Hematopoietic multipotent progenitor cell treated with erythropoietin and hydrocortisone succinate and interleukin-3 and kit ligand, for 17 days (in vitro differentiated cells): ENCODE measurements at regions not wholly inside any gene's neighbourhood (a gene's known extent, or its start where the extent isn't known, plus 50 kb on each side); places are given as distances from the start of the nearest gene placed in this dataset.
"Not testable (repeated sequence)": the region's sequence is repeated elsewhere in the genome, so short reads cannot be mapped to it uniquely, and the experiment has no call there.

Experiments used
- DNase-seq: peaks from one replicate; pipeline ENCODE4 v3.0.0-alpha.2; 2015; ENCODE audit warnings: low spot score

DNA sequence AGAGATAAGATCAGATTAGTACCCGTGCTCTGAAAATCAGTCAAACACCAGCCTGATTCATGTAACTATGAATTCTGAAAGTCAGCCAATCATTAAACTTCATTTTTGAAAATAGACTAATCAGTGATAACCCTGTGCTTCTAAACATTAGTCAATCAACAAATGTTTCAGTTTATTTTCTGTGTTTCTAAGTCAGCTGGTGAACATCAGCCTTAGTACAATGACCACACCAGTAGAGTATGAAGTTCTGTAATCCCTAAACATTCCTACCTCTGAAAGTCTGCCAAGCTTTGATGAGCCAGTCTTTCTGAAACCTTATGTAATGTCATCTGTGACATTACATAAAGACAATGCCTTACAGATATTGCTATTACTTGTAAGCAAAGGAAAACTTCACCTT lies 807.4 kb upstream of the CRIM1 start:
- no peak for DNase-seq

- no peak for DNase-seq
These were observed 810.3 kb upstream of the CRIM1 start for GRCh38 chr2:35545301-35545700.

GRCh38 chr2:35538796-35539195 lies 816.8 kb upstream of the CRIM1 start:
- DNase-seq: no peak

DNA sequence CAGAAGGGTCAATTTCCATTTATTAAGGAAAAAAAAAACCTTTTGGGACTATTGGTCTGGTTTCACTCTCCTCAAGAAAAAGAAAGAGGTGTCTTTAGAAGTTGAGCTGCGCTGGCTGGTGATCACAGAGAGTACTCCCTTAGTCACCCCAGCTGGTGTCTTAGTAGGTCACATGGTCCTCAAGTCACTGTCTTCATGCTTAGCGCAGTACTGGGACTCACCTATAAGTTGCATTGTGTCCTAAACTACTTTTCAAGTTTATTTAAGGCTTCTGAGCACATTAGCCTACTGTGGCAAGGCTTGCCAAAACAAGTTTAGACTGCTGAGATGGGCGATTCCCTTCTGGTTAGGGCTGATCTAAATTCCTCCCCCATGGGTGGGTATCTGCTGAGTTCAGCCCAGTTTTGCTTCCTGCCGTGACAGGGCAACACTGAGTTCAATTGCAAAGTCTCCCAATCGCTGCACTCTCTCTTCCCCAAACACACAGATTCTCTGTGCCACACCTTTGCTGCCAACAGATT lies 824.9 kb upstream of the CRIM1 start:
- no peak for DNase-seq

- DNase-seq: no peak
These were observed 828.8 kb upstream of the CRIM1 start for GRCh38 chr2:35526741-35527140.

GRCh38 chr2:35522450-35522849 lies 833.1 kb upstream of the CRIM1 start:
- DNase-seq: no peak

DNA sequence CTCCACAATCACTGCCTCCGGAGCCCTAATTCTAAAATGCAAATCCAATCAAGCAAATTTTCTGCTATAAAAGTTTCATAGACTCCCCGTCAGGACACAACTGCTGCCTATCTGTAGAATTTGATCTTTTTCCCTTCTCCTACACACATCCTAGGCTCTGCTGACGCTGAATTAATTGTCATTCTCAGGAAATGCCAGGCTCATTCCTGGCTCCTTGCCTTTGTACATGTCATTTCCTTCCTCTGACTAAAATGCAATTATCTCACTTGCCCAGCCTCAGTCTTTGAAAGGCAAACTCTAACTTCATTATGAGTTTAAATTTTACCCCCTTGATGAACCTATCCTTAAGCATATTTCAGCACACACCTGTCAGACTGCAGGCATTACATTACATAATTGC lies 844.9 kb upstream of the CRIM1 start:
- no peak for DNase-seq

DNA sequence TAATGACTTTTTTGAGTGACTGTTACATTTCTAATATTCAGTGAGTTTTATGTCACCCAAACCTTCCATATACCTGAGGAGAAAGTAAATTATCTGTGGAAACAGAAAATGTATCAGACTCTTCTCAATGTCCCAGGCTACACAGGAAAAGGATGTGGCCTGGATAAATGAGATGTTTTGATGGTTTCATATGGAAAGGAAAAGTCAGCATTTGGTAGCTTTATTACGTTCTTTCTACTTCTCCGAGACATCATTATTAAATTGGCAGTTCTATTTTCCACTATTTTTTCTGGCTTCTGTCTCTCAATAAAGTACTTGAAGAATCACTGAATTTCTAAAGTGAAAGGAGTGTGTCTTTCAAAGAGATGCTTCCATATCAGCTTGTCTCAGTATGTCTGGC lies 847.0 kb upstream of the CRIM1 start:
- no peak for DNase-seq

GRCh38 chr2:35504419-35504818 lies 851.2 kb upstream of the CRIM1 start:
- DNase-seq: no peak

- no peak for DNase-seq
These were observed 851.8 kb upstream of the CRIM1 start for GRCh38 chr2:35503738-35504199.

DNA sequence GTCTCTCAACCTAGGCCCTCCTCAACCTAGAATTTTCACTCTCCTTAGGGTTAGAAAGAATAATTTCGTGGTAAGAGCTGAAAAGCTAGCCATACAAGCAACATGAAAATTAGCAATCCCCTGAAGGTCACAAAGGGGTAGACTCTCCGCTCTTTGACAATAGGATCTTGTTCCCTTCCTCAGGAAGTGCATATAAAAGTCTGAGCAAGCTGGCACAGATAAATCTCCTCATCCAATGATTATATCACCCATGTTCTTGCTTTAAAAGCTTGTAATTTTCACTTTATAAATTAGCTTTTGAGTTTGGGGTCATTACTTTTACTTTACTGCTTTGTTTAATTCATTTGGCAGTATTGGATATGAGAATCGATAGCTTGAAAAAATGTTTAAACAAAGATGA lies 852.3 kb upstream of the CRIM1 start:
- no peak for DNase-seq

DNA sequence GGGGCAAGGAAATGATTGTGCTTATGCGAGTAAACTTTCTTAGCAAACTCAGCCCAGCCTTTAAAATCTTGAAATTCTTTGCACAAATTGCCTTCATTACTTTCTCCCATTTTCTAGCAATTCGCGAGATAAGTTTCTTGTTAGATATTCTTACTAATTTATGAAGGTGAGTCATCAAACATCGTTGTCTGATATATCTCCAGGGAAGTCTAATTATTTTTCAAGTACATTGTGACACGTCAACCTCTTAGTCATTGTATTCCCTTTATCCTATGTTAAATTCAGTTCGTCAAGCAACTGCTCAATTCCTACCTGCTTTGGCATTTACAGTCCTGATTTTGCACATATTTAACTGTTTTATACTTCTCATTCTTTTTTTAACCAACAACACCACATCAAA lies 854.5 kb upstream of the CRIM1 start:
- no peak for DNase-seq

- DNase-seq: no peak
These were observed 859.6 kb upstream of the CRIM1 start for GRCh38 chr2:35496022-35496421.

DNA sequence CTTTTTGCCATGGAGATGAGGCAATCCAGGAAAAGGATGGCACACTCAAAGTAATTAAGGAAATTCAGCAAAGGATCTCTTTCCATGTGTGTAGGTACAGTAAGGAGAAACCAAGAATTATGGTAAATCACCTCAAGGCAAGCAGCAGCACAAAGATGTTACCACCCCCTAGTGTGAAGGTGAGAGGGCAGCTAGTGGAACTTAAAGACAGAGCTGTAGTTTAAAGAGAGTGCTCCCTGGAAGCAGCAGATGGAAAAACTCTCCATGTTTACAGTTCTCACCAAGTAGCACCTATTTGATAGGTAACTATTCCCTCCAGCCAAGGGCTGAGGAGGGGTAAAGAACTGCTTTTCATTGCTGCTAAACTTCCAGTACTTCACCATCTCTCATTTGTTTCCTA lies 860.4 kb upstream of the CRIM1 start:
- no peak for DNase-seq

DNA sequence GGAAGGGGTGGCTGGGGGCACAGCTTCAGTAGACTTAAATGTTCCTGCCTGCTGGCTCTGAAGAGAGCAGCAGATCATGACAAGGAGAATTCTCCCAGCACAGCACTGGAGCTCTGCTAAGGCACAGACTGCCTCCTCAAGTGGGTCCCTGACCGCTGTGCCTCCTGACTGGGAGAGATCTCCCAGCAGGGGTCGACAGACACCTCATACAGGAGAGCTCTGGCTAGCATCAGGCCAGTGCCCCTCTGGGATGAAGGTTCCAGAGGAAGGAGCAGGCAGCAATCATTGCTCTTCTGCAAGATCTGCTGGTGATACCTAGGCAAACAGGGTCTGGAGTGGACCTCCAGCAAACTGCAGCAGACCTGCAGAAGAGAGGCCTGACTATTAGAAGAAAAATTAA lies 877.5 kb upstream of the CRIM1 start:
- DNase-seq: not testable (repeated sequence)

GRCh38 chr2:35468245-35468644 lies 887.3 kb upstream of the CRIM1 start:
- DNase-seq: no peak

- DNase-seq: no peak
These were observed 891.6 kb upstream of the CRIM1 start for GRCh38 chr2:35463805-35464596.

GRCh38 chr2:35462226-35462998 lies 893.2 kb upstream of the CRIM1 start:
- DNase-seq: no peak

DNA sequence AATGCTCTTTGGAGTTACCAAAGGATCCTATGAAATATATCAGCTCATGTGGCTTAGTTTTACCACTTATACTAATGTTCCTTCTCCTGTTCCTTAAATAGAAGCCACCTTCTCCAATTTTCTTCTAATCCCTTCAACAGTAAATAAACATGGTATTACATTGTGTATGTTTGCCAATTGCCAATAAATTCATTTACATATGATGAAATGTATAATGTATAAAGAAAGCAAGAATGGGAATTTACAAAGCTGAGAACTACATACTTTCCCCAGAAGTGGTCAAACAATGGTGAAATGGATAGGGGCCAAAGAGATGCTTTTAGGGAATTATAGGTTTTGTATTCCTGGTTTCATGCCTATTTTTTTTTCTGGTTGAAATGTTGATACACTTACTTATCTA lies 894.2 kb upstream of the CRIM1 start:
- no peak for DNase-seq

GRCh38 chr2:35454966-35455638 lies 900.5 kb upstream of the CRIM1 start:
- no peak for DNase-seq

- DNase-seq: no peak
These were observed 907.8 kb upstream of the CRIM1 start for GRCh38 chr2:35447821-35448220.

DNA sequence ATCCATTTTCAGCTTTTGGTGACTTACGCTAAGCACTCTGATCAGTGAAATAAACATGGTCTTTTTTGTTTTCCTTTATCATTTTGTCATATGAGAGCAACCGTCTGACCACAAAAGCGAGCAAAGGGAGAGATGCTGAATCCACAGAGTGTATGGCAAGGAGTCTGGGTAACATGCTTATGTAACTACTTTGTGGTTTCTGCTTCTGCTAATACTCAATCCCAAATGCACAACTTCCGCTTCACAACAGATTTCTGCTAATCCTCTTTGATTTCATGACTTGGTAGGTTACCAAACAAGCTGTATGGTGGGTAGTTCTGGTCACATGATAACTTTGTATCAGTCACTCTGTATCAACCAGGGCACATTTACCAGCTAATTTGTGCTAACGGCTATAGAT lies 908.4 kb upstream of the CRIM1 start:
- DNase-seq: no peak

GRCh38 chr2:35443087-35443486 lies 912.5 kb upstream of the CRIM1 start:
- DNase-seq: no peak
